K562 (cell line): ENCODE measurements at regions not wholly inside any gene's neighbourhood (a gene's known extent, or its start where the extent isn't known, plus 50 kb on each side); places are given as distances from the start of the nearest gene placed in this dataset.

Experiments used
- ATAC-seq: fragments of 200-7000 bp; cut with Tn5 transposase; 3 replicates; pipeline ENCODE4 v1.9.1; 2020; ENCODE audit warnings: moderate library complexity
- BruUV-seq: library from RNA; stranded (reverse); fragments of 400-500 nt; replicated peaks from 2 replicates; lab custom pipeline; 2021; lab: Mats Ljungman, UMichigan
- CTCF ChIA-PET: fragments of 300-600 bp; formaldehyde crosslinking; extraction: SDS; loops from one replicate; lab custom pipeline; 2021; ENCODE audit warnings: low intra/inter-chr PET ratio; lab: Yijun Ruan, JAX
- POLR2A ChIA-PET: fragments of 300-600, 350-650 bp; sonication (Branson Sonifier 250); formaldehyde crosslinking; extraction: SDS; loops from one replicate; lab custom pipeline; 2021; ENCODE audit warnings: antibody characterized with exemption, inconsistent platforms; lab: Yijun Ruan, JAX
- DNase-seq, 4 experiments: peaks; one replicate each; pipeline versions ENCODE4 v3.0.0 to v3.0.0-alpha.2; 2011 to 2018; ENCODE audit warnings: low spot score in 3 of 4, mixed read lengths in 3 of 4; ENCODE audit errors: extremely low read depth in 1 of 4
- FAIRE-seq: peaks from 2 replicates; lab custom pipeline; 2011; peaks lifted over from hg19 to GRCh38; lab: Jason Lieb, UNC
- H2AFZ ChIP-seq: 2 replicates; pipeline ENCODE4 v1.6.0; 2011; ENCODE audit warnings: low read depth, low read length, control low read depth, inconsistent platforms
- H3K27ac ChIP-seq: fragments of 200-600 bp; 3 replicates; pipeline ENCODE4 v1.8.0; 2011; ENCODE audit warnings: low read depth, mild to moderate bottlenecking, control low read depth, inconsistent platforms, low read length, moderate library complexity, mixed read lengths; ENCODE audit errors: extremely low read depth
- H3K27me3 ChIP-seq, 2 experiments: fragments of 300-600 bp in 1 of 2; 2 replicates in 1 of 2; 3 replicates in 1 of 2; pipeline versions ENCODE4 v1.6.0 to v1.8.0; 2011; ENCODE audit warnings: inconsistent platforms in 2 of 2, low read length in 2 of 2, mild to moderate bottlenecking in 1 of 2, mixed read lengths in 1 of 2, moderate library complexity in 1 of 2; ENCODE audit not compliant: control insufficient read depth in 2 of 2, insufficient read depth in 2 of 2
- H3K36me3 ChIP-seq: fragments of 300-600 bp; 3 replicates; pipeline ENCODE4 v1.8.0; 2011; ENCODE audit warnings: mild to moderate bottlenecking, low read length, inconsistent platforms; ENCODE audit not compliant: control insufficient read depth, insufficient read depth
- H3K4me1 ChIP-seq, 2 experiments: fragments of 200-600 bp in 1 of 2; replicated peaks in 1 of 2; 2 replicates in 1 of 2; 3 replicates in 1 of 2; pipeline versions ENCODE4 v1.5.1 to v1.8.0; 2011; ENCODE audit warnings: inconsistent platforms in 2 of 2, low read length in 2 of 2, mild to moderate bottlenecking in 1 of 2, mixed read lengths in 1 of 2, moderate library complexity in 1 of 2; ENCODE audit not compliant: control insufficient read depth in 2 of 2, insufficient read depth in 2 of 2
- H3K4me2 ChIP-seq: 2 replicates; pipeline ENCODE4 v1.6.1; 2011; ENCODE audit warnings: low read length, control low read depth, inconsistent platforms, mixed read lengths; ENCODE audit not compliant: insufficient read depth
- H3K4me3 ChIP-seq: fragments of 200-600 bp; sonication (generic), shearing (Covaris generic); 2 replicates; pipeline ENCODE4 v1.5.1; 2016; ENCODE audit warnings: control low read depth, inconsistent platforms
- H3K79me2 ChIP-seq: fragments of 200-600 bp; 3 replicates; pipeline ENCODE4 v1.8.0; 2011; ENCODE audit warnings: low read length, inconsistent platforms; ENCODE audit not compliant: control insufficient read depth, insufficient read depth
- H3K9ac ChIP-seq, 2 experiments: 2 replicates each; pipeline versions ENCODE4 v1.6.0 to v1.6.1; 2011; ENCODE audit warnings: low read depth in 2 of 2, low read length in 2 of 2, control low read depth in 1 of 2, inconsistent platforms in 1 of 2, mild to moderate bottlenecking in 1 of 2, mixed read lengths in 1 of 2; ENCODE audit not compliant: insufficient read depth in 1 of 2
- H3K9me1 ChIP-seq: one replicate; pipeline ENCODE4 v1.6.0; 2011; ENCODE audit warnings: inconsistent platforms, mild to moderate bottlenecking, low read length, moderate library complexity; ENCODE audit not compliant: control insufficient read depth, insufficient read depth
- H3K9me3 ChIP-seq: replicated peaks from 2 replicates; pipeline ENCODE4 v1.5.1; 2011; ENCODE audit warnings: low read depth, low read length, inconsistent platforms; ENCODE audit not compliant: control insufficient read depth, insufficient read depth
- H4K20me1 ChIP-seq: replicated peaks from 2 replicates; pipeline ENCODE4 v1.6.1; 2011; ENCODE audit warnings: low read length, inconsistent platforms, mixed read lengths; ENCODE audit not compliant: control insufficient read depth, insufficient read depth
- FOXK1 ChIP-seq: sonication (generic); formaldehyde crosslinking; IDR thresholded peaks from 2 replicates; pipeline ENCODE4 v1.8.0; 2022; ENCODE audit warnings: missing genetic modification reagents, mild to moderate bottlenecking, borderline replicate concordance
- KHSRP ChIP-seq: fragments of 450-650 bp; IDR thresholded peaks from 2 replicates; pipeline ENCODE4 v1.6.1; 2017
- MEF2A ChIP-seq: IDR thresholded peaks from 2 replicates; pipeline ENCODE4 v1.6.1; 2011; ENCODE audit warnings: low read depth, mild to moderate bottlenecking, low read length, moderate library complexity; ENCODE audit not compliant: control insufficient read depth
- RBM25 ChIP-seq: fragments of 200-400 bp; formaldehyde crosslinking; IDR thresholded peaks from 2 replicates; pipeline ENCODE4 v1.6.1; 2018; ENCODE audit warnings: low read length, low read depth, moderate library complexity; ENCODE audit not compliant: severe bottlenecking
- ZNF589 ChIP-seq: fragments of 200-800 bp; sonication (Bioruptor generic); IDR thresholded peaks from 2 replicates; pipeline ENCODE4 v1.6.1; 2016; ENCODE audit warnings: low read depth, missing genetic modification characterization, missing compliant biosample characterization
- ZNF764 ChIP-seq: fragments of 250-450 bp; sonication (Bioruptor Pico); IDR thresholded peaks from 2 replicates; pipeline ENCODE4 v1.4.0; 2020; ENCODE audit warnings: low read depth, mild to moderate bottlenecking, moderate library complexity
- WGBS: fragments of 100-300 bp; shearing (Covaris generic); methylation state at CpG from one replicate; pipeline ENCODE4 v1.1.6; 2016; ENCODE audit warnings: low coverage, mixed read lengths; ENCODE audit not compliant: insufficient coverage; ENCODE audit errors: missing lambda C conversion rate; 5-methylcytosine and 5-hydroxymethylcytosine counted together
- in situ Hi-C: fragments of 300-500 bp; cut with MboI; formaldehyde crosslinking; loops from 4 replicates; pipeline ENCODE4 v1.15.0; 2018; ENCODE audit warnings: inconsistent platforms, mixed read lengths
- intact Hi-C: fragments of 100-400 bp; cut with micrococcal nuclease; formaldehyde crosslinking; loops from 2 replicates; pipeline ENCODE4 v1.14.2; 2022
- TF ChIP-seq, protein P1 (sequence below): sonication (generic); formaldehyde crosslinking; IDR thresholded peaks from 2 replicates; pipeline ENCODE4 v1.8.0; 2023; ENCODE audit warnings: mild to moderate bottlenecking, missing genetic modification reagents
- TF ChIP-seq, protein P2 (sequence below): sonication (generic); formaldehyde crosslinking; IDR thresholded peaks from 2 replicates; pipeline ENCODE4 v1.8.0; 2022; ENCODE audit warnings: mild to moderate bottlenecking, missing genetic modification reagents

DNA sequence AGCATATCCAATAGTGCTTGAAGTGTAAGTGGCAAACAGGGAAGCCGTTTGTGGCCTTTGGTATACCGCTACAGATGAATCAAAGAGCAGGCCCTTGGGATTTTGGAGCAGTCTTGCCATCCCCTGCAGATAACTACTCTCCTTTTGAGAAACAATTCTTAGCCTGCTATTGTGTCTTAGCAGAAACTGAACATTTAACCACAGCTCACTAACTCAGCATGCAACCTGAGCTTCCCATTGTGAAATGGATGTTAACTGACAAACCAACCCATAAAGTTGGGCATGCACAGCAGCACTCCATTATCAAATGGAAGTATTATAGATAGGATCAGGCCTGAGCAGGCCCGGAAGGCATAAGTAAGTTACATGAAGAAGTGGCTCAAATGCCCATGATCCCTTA lies 315.3 kb upstream of the PTGER4 start (continued):
- TF ChIP-seq KHSRP (no peak), MEF2A (no peak), ZNF764 (CRISPR knock-in tag) (no peak), ZNF589 (CRISPR knock-in tag) (no peak), FOXK1 (CRISPR knock-in tag) (no peak)
- TF ChIP-seq, protein P1, sequence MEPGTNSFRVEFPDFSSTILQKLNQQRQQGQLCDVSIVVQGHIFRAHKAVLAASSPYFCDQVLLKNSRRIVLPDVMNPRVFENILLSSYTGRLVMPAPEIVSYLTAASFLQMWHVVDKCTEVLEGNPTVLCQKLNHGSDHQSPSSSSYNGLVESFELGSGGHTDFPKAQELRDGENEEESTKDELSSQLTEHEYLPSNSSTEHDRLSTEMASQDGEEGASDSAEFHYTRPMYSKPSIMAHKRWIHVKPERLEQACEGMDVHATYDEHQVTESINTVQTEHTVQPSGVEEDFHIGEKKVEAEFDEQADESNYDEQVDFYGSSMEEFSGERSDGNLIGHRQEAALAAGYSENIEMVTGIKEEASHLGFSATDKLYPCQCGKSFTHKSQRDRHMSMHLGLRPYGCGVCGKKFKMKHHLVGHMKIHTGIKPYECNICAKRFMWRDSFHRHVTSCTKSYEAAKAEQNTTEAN (CRISPR knock-in tag), result no peak
- TF ChIP-seq, protein P2, sequence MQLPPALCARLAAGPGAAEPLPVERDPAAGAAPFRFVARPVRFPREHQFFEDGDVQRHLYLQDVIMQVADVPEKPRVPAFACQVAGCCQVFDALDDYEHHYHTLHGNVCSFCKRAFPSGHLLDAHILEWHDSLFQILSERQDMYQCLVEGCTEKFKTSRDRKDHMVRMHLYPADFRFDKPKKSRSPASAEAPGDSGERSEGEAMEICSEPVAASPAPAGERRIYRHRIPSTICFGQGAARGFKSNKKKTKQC, result no peak
- TF ChIP-seq, all 486 proteins: peak for 0

DNA sequence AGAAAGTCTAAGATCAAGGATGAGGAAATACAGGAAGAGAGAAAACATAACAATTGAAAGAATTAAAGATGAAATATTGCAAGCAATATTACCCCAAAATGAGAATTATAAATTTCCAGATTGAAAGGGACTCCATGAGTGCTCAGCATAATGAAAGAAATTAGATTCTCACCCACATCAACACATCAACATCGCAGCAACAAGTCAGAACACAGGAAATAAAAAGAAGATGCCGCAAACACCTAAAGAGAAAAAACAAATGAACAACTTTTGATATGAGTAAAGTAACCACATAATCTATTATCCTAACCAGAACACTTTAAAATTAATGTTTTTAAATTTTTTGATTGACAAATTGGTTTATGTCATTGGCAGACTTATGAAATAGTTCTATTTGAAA lies 318.3 kb upstream of the PTGER4 start:
- POLR2A ChIA-PET, result no interaction called here
- Histone ChIP-seq H3K36me3 (no peaks in the 10 kb centered on the region), H3K79me2 (no peaks in the 10 kb centered on the region), H3K27ac (no peak overlapping the region), H3K4me3 (no peak overlapping the region), H3K4me2 (no peak overlapping the region), H3K9me3 (no peaks in the 10 kb centered on the region; the same call in 1 of the 2 replicates), H3K9me1 (no peaks in the 10 kb centered on the region), H2AFZ (no peak overlapping the region), H3K4me1 (no peaks in the 10 kb centered on the region), H4K20me1 (no peaks in the 10 kb centered on the region), H3K27me3 (no peaks in the 10 kb centered on the region), H3K9ac (no peak overlapping the region)
- DNase-seq, result no peak
- intact Hi-C loops, result no loop called here
- FAIRE-seq, result no peak
- in situ Hi-C loops, result no loop called here
- ATAC-seq, result no peak
- no TSS peak for BruUV-seq
- 2% methylated on average over 2 of the region's 2 CpGs for WGBS
- no peak for TF ChIP-seq RBM25
- CTCF ChIA-PET, result no interaction called here
